NCI-H2107 treated with DMSO at 0.1 percent for 48 hours (cell line): ENCODE measurements at regions not wholly inside any gene's neighbourhood (a gene's known extent, or its start where the extent isn't known, plus 50 kb on each side); places are given as distances from the start of the nearest gene placed in this dataset.

Experiments used
- DNase-seq: peaks from one replicate; lab custom pipeline; 2025; ENCODE audit not compliant: unreplicated experiment; lab: John Stamatoyannopoulos, UW

GRCh38 chr7:10100572-10100971, 873.1 kb upstream of the PHF14 start:
- DNase-seq: no peak

GRCh38 chr7:10101351-10101750, 872.3 kb upstream of the PHF14 start:
- no peak for DNase-seq

- DNase-seq: no peak
Observed at GRCh38 chr7:10104292-10104691, 869.4 kb upstream of the PHF14 start.

GRCh38 chr7:10106609-10107008, 867.1 kb upstream of the PHF14 start:
- no peak for DNase-seq

- DNase-seq: no peak
Observed at GRCh38 chr7:10116511-10116910, 857.2 kb upstream of the PHF14 start.

GRCh38 chr7:10117815-10118214, 855.9 kb upstream of the PHF14 start:
- no peak for DNase-seq

- no peak for DNase-seq
Observed at GRCh38 chr7:10120936-10121335, 852.7 kb upstream of the PHF14 start.

- peak; percentile 15 for DNase-seq
Observed at GRCh38 chr7:10121631-10122030, 852.0 kb upstream of the PHF14 start.

GRCh38 chr7:10122551-10123100, 851.0 kb upstream of the PHF14 start:
- DNase-seq: peak; percentile 68

GRCh38 chr7:10128748-10129147, 844.9 kb upstream of the PHF14 start:
- peak; percentile 6 for DNase-seq

GRCh38 chr7:10138087-10138854, 835.4 kb upstream of the PHF14 start:
- DNase-seq: no peak

- no peak for DNase-seq
Observed at GRCh38 chr7:10146271-10146670, 827.4 kb upstream of the PHF14 start.

- no peak for DNase-seq
Observed at GRCh38 chr7:10156972-10157371, 816.7 kb upstream of the PHF14 start.

- DNase-seq: no peak
Observed at GRCh38 chr7:10181996-10182395, 791.7 kb upstream of the PHF14 start.

GRCh38 chr7:10192074-10192473, 781.6 kb upstream of the PHF14 start:
- DNase-seq: no peak

GRCh38 chr7:10205696-10206095, 768.0 kb upstream of the PHF14 start:
- DNase-seq: no peak

GRCh38 chr7:10210000-10210399, 763.7 kb upstream of the PHF14 start:
- no peak for DNase-seq

- no peak for DNase-seq
Observed at GRCh38 chr7:10211016-10211415, 762.7 kb upstream of the PHF14 start.

GRCh38 chr7:10211861-10212260, 761.8 kb upstream of the PHF14 start:
- DNase-seq: no peak

GRCh38 chr7:10212649-10213048, 761.0 kb upstream of the PHF14 start:
- DNase-seq: no peak

- no peak for DNase-seq
Observed at GRCh38 chr7:10216462-10216861, 757.2 kb upstream of the PHF14 start.

- no peak for DNase-seq
Observed at GRCh38 chr7:10221084-10221483, 752.6 kb upstream of the PHF14 start.

- no peak for DNase-seq
Observed at GRCh38 chr7:10222976-10223375, 750.7 kb upstream of the PHF14 start.
